Heart left ventricle (tissue), 13 donors: ENCODE measurements at regions not wholly inside any gene's neighbourhood (a gene's known extent, or its start where the extent isn't known, plus 50 kb on each side); places are given as distances from the start of the nearest gene placed in this dataset.

Source experiments
- POLR2A ChIP-seq, 2 donors: fragments of 450-650 bp; IDR thresholded peaks; one replicate each; pipeline ENCODE4 v1.6.1; 2017; ENCODE audit warnings: antibody characterized with exemption in 2 of 2, mild to moderate bottlenecking in 2 of 2, moderate library complexity in 2 of 2
- TF ChIP-seq, protein P1 (sequence below), 12 donors: fragments of 200-600 bp; sonication (generic) in 4 of 12; IDR thresholded peaks; one replicate each; pipeline versions ENCODE4 v1.5.0 to v1.8.0; 2018 to 2022; ENCODE audit warnings: antibody characterized with exemption in 12 of 12, mild to moderate bottlenecking in 5 of 12
- donor health status: ischemic (EF 13 %, LVEDD 7.1; RV severe dilation, severe dysfunction).
- donor health status: DM: no; HTN: yes; CAD: no.
- donor health status: DM: no; HTN: no; CAD: no.
- donor health status: ischemic (EF 25% LVEDD 6.9; RV normal size, moderate dysfunction).
- donor health status: ischemic (EF 25% LVEDD 5.7; RV mildly dilated, moderate dysfunction).
- donor health status: ischemic (EF 35%, LVEDD 5.7; RV mildly dilated, moderate dysfunction).
- donor health status: nonischemic (EF 11% LVEDD 7.7; RV severe dilation, severe dysfunction).
- donor health status: DM: yes; HTN: yes; CAD: no.
- donor health status: PGD.
- donor health status: ischemic (EF 29% LVEDD 5.4; RV normal size, mild dysfunction).
- donor health status: nonischemic (EF 23%, LVEDD 6.1; RV moderate dilation, normal function).

DNA sequence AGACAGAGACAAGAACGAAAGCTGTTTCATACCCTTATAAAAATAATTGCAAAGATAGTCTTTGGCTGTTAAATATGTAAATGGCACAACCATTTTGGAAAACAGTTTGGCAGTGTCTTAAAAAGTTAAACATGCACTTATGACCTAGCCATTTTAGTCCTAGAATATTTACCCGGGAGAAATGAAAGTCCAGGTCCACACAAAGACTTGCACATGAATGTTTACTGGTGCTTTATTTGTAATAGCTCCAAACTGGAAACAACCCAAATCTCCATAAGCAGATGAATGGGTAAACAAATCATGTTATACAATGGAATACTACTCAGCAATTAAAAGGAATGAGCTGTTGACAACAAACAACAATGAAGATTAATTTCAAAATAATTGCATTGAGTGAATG is 380.4 kb downstream of the ETNK1 start:
- TF ChIP-seq, protein P1, sequence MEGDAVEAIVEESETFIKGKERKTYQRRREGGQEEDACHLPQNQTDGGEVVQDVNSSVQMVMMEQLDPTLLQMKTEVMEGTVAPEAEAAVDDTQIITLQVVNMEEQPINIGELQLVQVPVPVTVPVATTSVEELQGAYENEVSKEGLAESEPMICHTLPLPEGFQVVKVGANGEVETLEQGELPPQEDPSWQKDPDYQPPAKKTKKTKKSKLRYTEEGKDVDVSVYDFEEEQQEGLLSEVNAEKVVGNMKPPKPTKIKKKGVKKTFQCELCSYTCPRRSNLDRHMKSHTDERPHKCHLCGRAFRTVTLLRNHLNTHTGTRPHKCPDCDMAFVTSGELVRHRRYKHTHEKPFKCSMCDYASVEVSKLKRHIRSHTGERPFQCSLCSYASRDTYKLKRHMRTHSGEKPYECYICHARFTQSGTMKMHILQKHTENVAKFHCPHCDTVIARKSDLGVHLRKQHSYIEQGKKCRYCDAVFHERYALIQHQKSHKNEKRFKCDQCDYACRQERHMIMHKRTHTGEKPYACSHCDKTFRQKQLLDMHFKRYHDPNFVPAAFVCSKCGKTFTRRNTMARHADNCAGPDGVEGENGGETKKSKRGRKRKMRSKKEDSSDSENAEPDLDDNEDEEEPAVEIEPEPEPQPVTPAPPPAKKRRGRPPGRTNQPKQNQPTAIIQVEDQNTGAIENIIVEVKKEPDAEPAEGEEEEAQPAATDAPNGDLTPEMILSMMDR (IDR thresholded peaks at IDR 0.05): no peak
- no peak for TF ChIP-seq POLR2A (IDR thresholded peaks at IDR 0.05)
